ENCODE measurements at regions not wholly inside any gene's neighbourhood (a gene's known extent, or its start where the extent isn't known, plus 50 kb on each side); places are given as distances from the start of the nearest gene placed in this dataset.

- Histone ChIP-seq H3K27me3 (ENCODE audit: control insufficient read depth, insufficient read depth, low read length) (no peaks in the 10 kb centered on the region), H3K4me1 (ENCODE audit: control insufficient read depth, insufficient read depth, low read length) (peaks cover 14% of the 10 kb centered on the region), H3K9me3 (ENCODE audit: control insufficient read depth, low read length) (no peaks in the 10 kb centered on the region), H3K4me3 (ENCODE audit: low read length) (no peak overlapping the region), H3K36me3 (ENCODE audit: control insufficient read depth, insufficient read depth, low read length) (no peaks in the 10 kb centered on the region), H3K9ac (ENCODE audit: low read length) (no peak overlapping the region)
Measured at GRCh38 chr13:40210865-40211585, 455.4 kb downstream of the FOXO1 start.

GRCh38 chr13:40211586-40211968 lies 454.9 kb downstream of the FOXO1 start:
- Histone ChIP-seq H3K36me3 (ENCODE audit: control insufficient read depth, insufficient read depth, low read length) (no peaks in the 10 kb centered on the region), H3K4me3 (ENCODE audit: low read length) (no peak overlapping the region), H3K27me3 (ENCODE audit: control insufficient read depth, insufficient read depth, low read length) (no peaks in the 10 kb centered on the region), H3K9ac (ENCODE audit: low read length) (no peak overlapping the region), H3K4me1 (ENCODE audit: control insufficient read depth, insufficient read depth, low read length) (peaks cover 10% of the 10 kb centered on the region), H3K9me3 (ENCODE audit: control insufficient read depth, low read length) (no peaks in the 10 kb centered on the region)

- H3K36me3 ChIP-seq (ENCODE audit: control insufficient read depth, insufficient read depth, low read length) = no peaks in the 10 kb centered on the region
- no peak overlapping the region for H3K9ac ChIP-seq (ENCODE audit: low read length)
- peaks cover 8% of the 10 kb centered on the region for H3K4me1 ChIP-seq (ENCODE audit: control insufficient read depth, insufficient read depth, low read length)
- no peak overlapping the region for H3K4me3 ChIP-seq (ENCODE audit: low read length)
- no peaks in the 10 kb centered on the region for H3K27me3 ChIP-seq (ENCODE audit: control insufficient read depth, insufficient read depth, low read length)
- no peaks in the 10 kb centered on the region for H3K9me3 ChIP-seq (ENCODE audit: control insufficient read depth, low read length)
Measured at GRCh38 chr13:40213779-40214178, 452.7 kb downstream of the FOXO1 start.

- no peaks in the 10 kb centered on the region for H3K36me3 ChIP-seq (ENCODE audit: control insufficient read depth, insufficient read depth, low read length)
- no peak overlapping the region for H3K9ac ChIP-seq (ENCODE audit: low read length)
- H3K9me3 ChIP-seq (ENCODE audit: control insufficient read depth, low read length) = no peaks in the 10 kb centered on the region
- no peak overlapping the region for H3K4me3 ChIP-seq (ENCODE audit: low read length)
- peaks cover 10% of the 10 kb centered on the region for H3K4me1 ChIP-seq (ENCODE audit: control insufficient read depth, insufficient read depth, low read length)
- H3K27me3 ChIP-seq (ENCODE audit: control insufficient read depth, insufficient read depth, low read length) = no peaks in the 10 kb centered on the region
Measured at GRCh38 chr13:40215311-40215710, 451.1 kb downstream of the FOXO1 start.

GRCh38 chr13:40215747-40216146 lies 450.7 kb downstream of the FOXO1 start:
- Histone ChIP-seq H3K4me1 (ENCODE audit: control insufficient read depth, insufficient read depth, low read length) (peaks cover 10% of the 10 kb centered on the region), H3K27me3 (ENCODE audit: control insufficient read depth, insufficient read depth, low read length) (no peaks in the 10 kb centered on the region), H3K9me3 (ENCODE audit: control insufficient read depth, low read length) (no peaks in the 10 kb centered on the region), H3K36me3 (ENCODE audit: control insufficient read depth, insufficient read depth, low read length) (no peaks in the 10 kb centered on the region), H3K4me3 (ENCODE audit: low read length) (no peak overlapping the region), H3K9ac (ENCODE audit: low read length) (no peak overlapping the region)

GRCh38 chr13:40217675-40218074 lies 448.8 kb downstream of the FOXO1 start:
- H3K4me1 ChIP-seq (ENCODE audit: control insufficient read depth, insufficient read depth, low read length) = peaks cover 10% of the 10 kb centered on the region
- no peaks in the 10 kb centered on the region for H3K9me3 ChIP-seq (ENCODE audit: control insufficient read depth, low read length)
- no peaks in the 10 kb centered on the region for H3K36me3 ChIP-seq (ENCODE audit: control insufficient read depth, insufficient read depth, low read length)
- H3K27me3 ChIP-seq (ENCODE audit: control insufficient read depth, insufficient read depth, low read length) = no peaks in the 10 kb centered on the region
- H3K4me3 ChIP-seq (ENCODE audit: low read length) = no peak overlapping the region
- no peak overlapping the region for H3K9ac ChIP-seq (ENCODE audit: low read length)

- Histone ChIP-seq H3K27me3 (ENCODE audit: control insufficient read depth, insufficient read depth, low read length) (no peaks in the 10 kb centered on the region), H3K9me3 (ENCODE audit: control insufficient read depth, low read length) (no peaks in the 10 kb centered on the region), H3K9ac (ENCODE audit: low read length) (no peak overlapping the region), H3K36me3 (ENCODE audit: control insufficient read depth, insufficient read depth, low read length) (no peaks in the 10 kb centered on the region), H3K4me1 (ENCODE audit: control insufficient read depth, insufficient read depth, low read length) (peaks cover 10% of the 10 kb centered on the region), H3K4me3 (ENCODE audit: low read length) (no peak overlapping the region)
Measured at GRCh38 chr13:40220299-40220935, 446.0 kb downstream of the FOXO1 start.

- H3K9ac ChIP-seq (ENCODE audit: low read length) = no peak overlapping the region
- H3K36me3 ChIP-seq (ENCODE audit: control insufficient read depth, insufficient read depth, low read length) = no peaks in the 10 kb centered on the region
- no peak overlapping the region for H3K4me3 ChIP-seq (ENCODE audit: low read length)
- H3K27me3 ChIP-seq (ENCODE audit: control insufficient read depth, insufficient read depth, low read length) = no peaks in the 10 kb centered on the region
- H3K9me3 ChIP-seq (ENCODE audit: control insufficient read depth, low read length) = no peaks in the 10 kb centered on the region
- H3K4me1 ChIP-seq (ENCODE audit: control insufficient read depth, insufficient read depth, low read length) = peaks cover 10% of the 10 kb centered on the region
Measured at GRCh38 chr13:40221131-40221459, 445.3 kb downstream of the FOXO1 start.

GRCh38 chr13:40221460-40222201 lies 444.8 kb downstream of the FOXO1 start:
- Histone ChIP-seq H3K27me3 (ENCODE audit: control insufficient read depth, insufficient read depth, low read length) (no peaks in the 10 kb centered on the region), H3K4me3 (ENCODE audit: low read length) (no peak overlapping the region), H3K9me3 (ENCODE audit: control insufficient read depth, low read length) (no peaks in the 10 kb centered on the region), H3K4me1 (ENCODE audit: control insufficient read depth, insufficient read depth, low read length) (peaks cover 10% of the 10 kb centered on the region), H3K9ac (ENCODE audit: low read length) (no peak overlapping the region), H3K36me3 (ENCODE audit: control insufficient read depth, insufficient read depth, low read length) (no peaks in the 10 kb centered on the region)

GRCh38 chr13:40223585-40223984 lies 442.9 kb downstream of the FOXO1 start:
- no peak overlapping the region for H3K4me3 ChIP-seq (ENCODE audit: low read length)
- H3K27me3 ChIP-seq (ENCODE audit: control insufficient read depth, insufficient read depth, low read length) = no peaks in the 10 kb centered on the region
- H3K36me3 ChIP-seq (ENCODE audit: control insufficient read depth, insufficient read depth, low read length) = no peaks in the 10 kb centered on the region
- H3K4me1 ChIP-seq (ENCODE audit: control insufficient read depth, insufficient read depth, low read length) = peaks cover 4% of the 10 kb centered on the region
- H3K9ac ChIP-seq (ENCODE audit: low read length) = no peak overlapping the region
- H3K9me3 ChIP-seq (ENCODE audit: control insufficient read depth, low read length) = no peaks in the 10 kb centered on the region

- Histone ChIP-seq H3K9me3 (ENCODE audit: control insufficient read depth, low read length) (no peaks in the 10 kb centered on the region), H3K27me3 (ENCODE audit: control insufficient read depth, insufficient read depth, low read length) (no peaks in the 10 kb centered on the region), H3K36me3 (ENCODE audit: control insufficient read depth, insufficient read depth, low read length) (no peaks in the 10 kb centered on the region), H3K4me1 (ENCODE audit: control insufficient read depth, insufficient read depth, low read length) (no peaks in the 10 kb centered on the region), H3K4me3 (ENCODE audit: low read length) (no peak overlapping the region), H3K9ac (ENCODE audit: low read length) (no peak overlapping the region)
Measured at GRCh38 chr13:40228496-40228895, 437.9 kb downstream of the FOXO1 start.

- no peaks in the 10 kb centered on the region for H3K36me3 ChIP-seq (ENCODE audit: control insufficient read depth, insufficient read depth, low read length)
- H3K4me1 ChIP-seq (ENCODE audit: control insufficient read depth, insufficient read depth, low read length) = no peaks in the 10 kb centered on the region
- H3K9me3 ChIP-seq (ENCODE audit: control insufficient read depth, low read length) = no peaks in the 10 kb centered on the region
- H3K27me3 ChIP-seq (ENCODE audit: control insufficient read depth, insufficient read depth, low read length) = no peaks in the 10 kb centered on the region
- no peak overlapping the region for H3K9ac ChIP-seq (ENCODE audit: low read length)
- H3K4me3 ChIP-seq (ENCODE audit: low read length) = no peak overlapping the region
Measured at GRCh38 chr13:40228990-40229389, 437.5 kb downstream of the FOXO1 start.
